ENCODE measurements at regions not wholly inside any gene's neighbourhood (a gene's known extent, or its start where the extent isn't known, plus 50 kb on each side); places are given as distances from the start of the nearest gene placed in this dataset.

- no peak for TF ChIP-seq CTCF (IDR thresholded peaks at IDR 0.05; ENCODE audit: insufficient read depth, low read depth, low read length)
- no peak for TF ChIP-seq EZH2 (IDR thresholded peaks at IDR 0.05; ENCODE audit: insufficient read depth, low read length)
Measured at GRCh38 chr7:35556515-35557471, 138.1 kb downstream of the HERPUD2 start.
